Ishikawa (cell line): ENCODE measurements at regions not wholly inside any gene's neighbourhood (a gene's known extent, or its start where the extent isn't known, plus 50 kb on each side); places are given as distances from the start of the nearest gene placed in this dataset.

Source experiments
- CEBPB ChIP-seq: IDR thresholded peaks from 2 replicates; pipeline ENCODE4 v1.6.1; 2012
- CREB1 ChIP-seq: IDR thresholded peaks from 2 replicates; pipeline ENCODE4 v1.6.1; 2012; ENCODE audit warnings: low read depth
- EGR1 ChIP-seq: IDR thresholded peaks from 2 replicates; pipeline ENCODE4 v1.6.1; 2012
- EP300 ChIP-seq: IDR thresholded peaks from 2 replicates; pipeline ENCODE4 v1.6.1; 2012; ENCODE audit warnings: borderline replicate concordance
- NFIC ChIP-seq: IDR thresholded peaks from 2 replicates; pipeline ENCODE4 v1.6.1; 2012
- RAD21 ChIP-seq: IDR thresholded peaks from 2 replicates; pipeline ENCODE4 v1.6.1; 2012; ENCODE audit warnings: low read depth
- TAF1 ChIP-seq: IDR thresholded peaks from 2 replicates; pipeline ENCODE4 v1.6.1; 2012; ENCODE audit warnings: low read depth, mild to moderate bottlenecking
- TCF12 ChIP-seq: IDR thresholded peaks from 2 replicates; pipeline ENCODE4 v1.6.1; 2012; ENCODE audit warnings: low read depth
- TEAD4 ChIP-seq: IDR thresholded peaks from 2 replicates; pipeline ENCODE4 v1.6.1; 2012
- YY1 ChIP-seq: IDR thresholded peaks from 2 replicates; pipeline ENCODE4 v1.6.1; 2012; ENCODE audit warnings: low read depth
- ZBTB7A ChIP-seq: IDR thresholded peaks from 2 replicates; pipeline ENCODE4 v1.6.1; 2012; ENCODE audit warnings: low read depth
- TF ChIP-seq, protein P1 (sequence below): IDR thresholded peaks from 2 replicates; pipeline ENCODE4 v1.6.1; 2012; ENCODE audit warnings: low read depth, mild to moderate bottlenecking
- TF ChIP-seq, protein P2 (sequence below): IDR thresholded peaks from 2 replicates; pipeline ENCODE4 v1.6.1; 2012

DNA sequence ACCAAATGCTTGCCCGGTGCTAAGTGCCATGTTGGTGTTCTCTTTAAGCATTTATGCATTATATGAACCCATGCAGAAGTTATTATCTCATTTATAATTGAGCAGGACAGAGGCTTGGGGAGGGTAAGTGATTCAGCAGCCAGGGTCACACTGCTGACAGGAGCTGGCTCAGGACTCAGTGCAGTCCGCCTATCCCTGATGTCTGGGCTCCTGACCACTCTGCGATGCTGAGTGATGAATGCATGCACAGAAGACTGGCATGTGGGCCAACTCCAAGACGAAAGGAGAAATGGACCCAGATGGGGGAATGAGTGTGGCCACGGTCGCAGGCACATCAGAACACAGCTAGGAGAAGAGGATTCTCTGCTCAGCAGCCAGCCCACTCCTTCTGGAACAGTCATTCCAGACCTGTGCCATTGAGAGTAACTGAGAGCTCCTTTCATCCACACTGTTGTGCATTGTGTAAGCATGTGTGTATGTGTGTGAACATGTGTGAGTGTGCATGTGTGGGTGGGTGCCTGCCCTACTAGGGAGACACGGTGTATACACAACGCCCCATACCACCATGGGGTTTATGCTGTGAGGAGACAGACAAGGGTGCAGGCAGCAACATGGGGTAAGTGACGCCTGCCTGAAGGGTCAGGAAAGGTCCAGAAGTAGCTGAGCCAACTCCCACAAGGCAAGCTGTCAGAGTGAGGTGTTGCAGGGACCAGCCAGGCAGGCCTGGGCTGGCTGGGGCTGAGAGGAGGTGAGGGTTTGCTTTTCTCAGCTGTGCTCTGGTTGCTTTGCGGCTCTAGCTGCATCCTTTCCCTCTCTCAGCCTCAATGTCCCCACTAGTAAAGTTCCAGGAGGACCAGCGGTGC lies 97.8 kb upstream of the PMEPA1 start:
- TF ChIP-seq, protein P1, sequence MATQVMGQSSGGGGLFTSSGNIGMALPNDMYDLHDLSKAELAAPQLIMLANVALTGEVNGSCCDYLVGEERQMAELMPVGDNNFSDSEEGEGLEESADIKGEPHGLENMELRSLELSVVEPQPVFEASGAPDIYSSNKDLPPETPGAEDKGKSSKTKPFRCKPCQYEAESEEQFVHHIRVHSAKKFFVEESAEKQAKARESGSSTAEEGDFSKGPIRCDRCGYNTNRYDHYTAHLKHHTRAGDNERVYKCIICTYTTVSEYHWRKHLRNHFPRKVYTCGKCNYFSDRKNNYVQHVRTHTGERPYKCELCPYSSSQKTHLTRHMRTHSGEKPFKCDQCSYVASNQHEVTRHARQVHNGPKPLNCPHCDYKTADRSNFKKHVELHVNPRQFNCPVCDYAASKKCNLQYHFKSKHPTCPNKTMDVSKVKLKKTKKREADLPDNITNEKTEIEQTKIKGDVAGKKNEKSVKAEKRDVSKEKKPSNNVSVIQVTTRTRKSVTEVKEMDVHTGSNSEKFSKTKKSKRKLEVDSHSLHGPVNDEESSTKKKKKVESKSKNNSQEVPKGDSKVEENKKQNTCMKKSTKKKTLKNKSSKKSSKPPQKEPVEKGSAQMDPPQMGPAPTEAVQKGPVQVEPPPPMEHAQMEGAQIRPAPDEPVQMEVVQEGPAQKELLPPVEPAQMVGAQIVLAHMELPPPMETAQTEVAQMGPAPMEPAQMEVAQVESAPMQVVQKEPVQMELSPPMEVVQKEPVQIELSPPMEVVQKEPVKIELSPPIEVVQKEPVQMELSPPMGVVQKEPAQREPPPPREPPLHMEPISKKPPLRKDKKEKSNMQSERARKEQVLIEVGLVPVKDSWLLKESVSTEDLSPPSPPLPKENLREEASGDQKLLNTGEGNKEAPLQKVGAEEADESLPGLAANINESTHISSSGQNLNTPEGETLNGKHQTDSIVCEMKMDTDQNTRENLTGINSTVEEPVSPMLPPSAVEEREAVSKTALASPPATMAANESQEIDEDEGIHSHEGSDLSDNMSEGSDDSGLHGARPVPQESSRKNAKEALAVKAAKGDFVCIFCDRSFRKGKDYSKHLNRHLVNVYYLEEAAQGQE, result no peak
- TF ChIP-seq EP300 (no peak), CEBPB (no peak), CREB1 (no peak), EGR1 (no peak), TEAD4 (no peak), YY1 (no peak), RAD21 (no peak), TAF1 (no peak), TCF12 (no peak), NFIC (no peak), ZBTB7A (no peak)
- TF ChIP-seq, protein P2, sequence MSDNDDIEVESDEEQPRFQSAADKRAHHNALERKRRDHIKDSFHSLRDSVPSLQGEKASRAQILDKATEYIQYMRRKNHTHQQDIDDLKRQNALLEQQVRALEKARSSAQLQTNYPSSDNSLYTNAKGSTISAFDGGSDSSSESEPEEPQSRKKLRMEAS, result no peak
